Left renal pelvis (tissue), 4 donors: ENCODE measurements at regions not wholly inside any gene's neighbourhood (a gene's known extent, or its start where the extent isn't known, plus 50 kb on each side); places are given as distances from the start of the nearest gene placed in this dataset.

Experiments
- DNase-seq, 4 donors: peaks; one replicate each; pipeline ENCODE4 v3.0.0-alpha.2; 2013; ENCODE audit warnings: low read depth in 4 of 4, low spot score in 3 of 4

DNA sequence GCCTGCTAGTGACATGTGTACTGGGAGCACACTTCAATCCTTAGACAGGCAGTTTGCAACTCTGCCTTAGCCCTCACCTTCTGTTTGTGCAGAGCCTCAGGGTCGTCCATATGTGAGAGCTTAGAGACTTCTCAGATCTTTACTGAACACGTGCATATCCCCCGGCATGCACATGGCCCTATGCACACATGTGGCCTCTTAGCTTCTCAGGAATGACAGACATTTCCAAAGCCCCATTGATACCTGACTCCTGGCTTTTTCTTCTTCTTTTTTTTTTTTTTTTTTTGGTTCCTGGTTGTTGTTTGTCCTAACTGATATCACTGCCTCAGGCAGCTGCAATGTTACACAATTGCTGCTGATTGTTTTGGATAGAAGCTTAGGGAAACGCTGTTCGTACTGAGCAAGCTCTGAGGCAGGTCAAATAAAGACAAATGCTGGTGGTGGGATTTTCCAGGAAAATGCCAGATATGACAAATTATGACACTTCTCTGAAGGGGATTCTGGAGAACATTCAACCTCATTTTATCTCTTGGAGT, 107.2 kb upstream of the RGMA start:
- DNase-seq: no peak

DNA sequence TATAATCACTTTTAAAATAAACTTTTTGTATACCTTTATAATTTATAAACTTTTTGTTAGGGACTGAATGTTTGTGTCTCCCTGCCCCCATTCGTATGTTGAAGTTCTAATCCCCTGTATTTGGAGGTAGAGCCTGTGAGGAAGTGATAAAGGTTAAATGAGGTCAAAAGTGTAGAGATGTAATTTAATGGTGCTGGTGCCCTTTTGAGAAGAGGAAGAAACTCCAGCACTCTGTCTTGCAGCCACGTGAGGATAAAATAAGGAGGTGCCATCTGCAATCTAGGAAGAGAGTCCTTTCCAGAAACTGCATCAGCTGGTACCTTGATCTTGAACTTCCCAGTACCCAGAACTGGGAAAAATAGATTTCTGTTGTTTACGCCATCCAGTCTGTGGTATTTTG, 106.1 kb upstream of the RGMA start:
- no peak for DNase-seq

DNA sequence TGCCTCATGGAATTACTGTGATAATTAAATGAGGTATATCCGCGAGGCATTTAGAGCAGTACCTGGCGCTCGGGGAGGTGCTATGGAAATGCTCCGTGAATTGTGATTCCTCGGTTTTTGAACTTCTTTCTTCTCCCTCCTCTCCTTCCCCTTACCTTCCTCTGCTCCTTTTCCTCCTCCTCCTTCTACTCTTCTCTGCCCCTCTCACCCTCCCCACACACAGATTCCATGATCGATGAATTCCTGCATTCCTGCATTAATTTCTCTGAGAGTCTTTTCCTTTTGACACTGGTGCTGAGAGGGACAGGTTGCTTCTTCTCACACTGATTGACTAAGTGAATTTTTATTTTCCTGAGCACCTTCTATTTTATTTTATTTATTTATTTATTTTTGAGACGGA, 101.2 kb upstream of the RGMA start:
- no peak for DNase-seq

DNA sequence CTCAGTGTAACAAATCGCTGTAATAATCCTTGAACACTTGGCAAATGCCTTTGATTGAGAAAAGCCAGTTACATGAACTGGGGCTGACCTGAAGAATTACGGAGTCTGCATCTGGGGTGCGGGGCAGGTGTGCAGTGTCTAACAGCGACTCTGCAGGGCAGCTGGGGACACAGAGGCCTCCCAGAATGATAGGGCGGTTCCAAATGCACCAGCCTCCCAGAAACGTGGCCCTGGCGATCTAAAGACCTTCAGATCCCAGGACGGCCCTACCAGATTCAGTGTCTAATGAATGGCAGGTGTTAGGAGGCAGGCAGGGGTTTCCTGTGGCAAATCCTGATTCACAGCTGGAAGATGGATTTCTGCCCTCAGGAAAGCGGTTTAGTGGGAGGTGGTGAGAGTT, 100.5 kb upstream of the RGMA start:
- DNase-seq: no peak

DNA sequence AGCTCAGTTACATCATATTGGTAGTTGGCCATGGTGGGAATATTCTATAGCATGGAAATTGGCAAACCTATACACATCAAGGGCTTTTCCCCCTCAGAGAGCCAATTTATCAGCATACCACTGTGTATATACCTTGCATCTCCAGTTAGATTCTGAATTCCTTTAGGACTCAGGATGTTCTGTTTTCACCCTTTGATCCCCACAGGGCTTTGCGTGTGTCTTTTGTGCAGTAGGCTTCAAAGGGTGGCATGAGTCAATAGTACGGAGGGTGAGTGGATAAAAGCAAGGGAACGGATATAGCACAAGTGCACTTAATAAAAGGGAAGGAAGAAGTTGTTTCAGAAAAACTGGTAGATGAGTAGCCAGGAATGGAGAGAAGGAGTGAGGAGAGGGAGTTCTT, 99.2 kb upstream of the RGMA start:
- no peak for DNase-seq

DNA sequence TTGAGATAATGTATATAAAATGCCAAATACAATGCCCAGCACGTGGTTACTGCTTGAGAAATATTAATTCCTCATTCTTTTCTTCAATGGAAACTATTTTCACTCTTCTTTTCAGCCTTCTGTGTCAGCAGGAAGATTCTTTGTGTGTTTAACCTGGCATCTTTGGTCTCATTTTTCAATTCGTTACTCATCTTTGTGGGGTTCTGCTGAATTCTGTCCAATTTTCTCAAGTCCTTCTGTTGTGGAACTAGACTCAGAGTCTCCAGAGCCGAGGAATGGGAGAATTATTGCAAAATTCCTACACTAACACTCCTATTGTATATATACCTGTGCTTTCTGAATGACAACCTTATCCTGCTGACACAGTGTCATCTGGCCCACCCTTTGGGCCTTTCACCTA, 96.8 kb upstream of the RGMA start:
- DNase-seq: no peak

DNA sequence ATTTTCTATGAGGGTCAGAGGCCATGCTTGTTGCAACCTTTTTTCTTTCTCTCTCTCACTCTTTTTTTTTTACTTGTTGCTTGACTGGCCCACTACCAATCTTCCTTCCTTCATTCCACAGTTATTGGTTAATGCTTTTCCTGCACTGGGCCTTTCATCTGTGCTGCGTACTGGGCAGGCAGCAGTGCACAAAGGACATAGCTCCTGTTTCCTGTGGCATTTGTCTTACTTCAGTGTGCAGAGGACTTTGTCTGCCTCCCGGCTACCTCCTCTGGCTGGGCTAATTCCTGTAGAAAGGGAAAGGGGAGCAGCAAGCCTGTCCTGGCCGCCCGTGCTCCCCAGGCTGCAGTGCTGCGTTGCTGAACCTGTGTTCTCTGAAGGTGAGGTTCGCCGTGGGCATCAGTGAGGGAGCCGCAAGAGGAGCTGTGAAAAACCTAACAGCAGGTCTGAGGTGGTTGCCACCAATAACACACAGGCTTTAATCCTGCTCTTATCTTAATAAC, 93.7 kb upstream of the RGMA start:
- DNase-seq: no peak

DNA sequence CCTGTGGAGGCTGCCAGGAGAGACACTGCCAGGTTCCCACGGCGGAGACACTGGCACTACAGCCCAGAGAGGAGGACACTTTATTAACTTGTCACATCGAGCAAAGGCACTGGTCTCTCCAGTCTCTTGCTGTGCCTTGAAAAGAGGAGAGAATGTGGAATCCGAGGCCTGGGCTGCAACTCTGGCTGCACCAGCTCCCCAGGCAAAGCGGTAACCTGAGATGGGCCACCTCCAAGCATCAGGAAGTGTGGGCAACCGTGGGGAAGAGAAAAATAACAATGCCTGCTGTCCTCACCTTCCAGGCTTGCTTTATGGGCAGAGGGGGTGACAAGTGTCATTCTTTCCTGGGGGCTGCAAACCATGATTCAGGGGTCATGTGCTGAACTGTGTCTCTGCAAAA, 91.6 kb upstream of the RGMA start:
- no peak for DNase-seq

DNA sequence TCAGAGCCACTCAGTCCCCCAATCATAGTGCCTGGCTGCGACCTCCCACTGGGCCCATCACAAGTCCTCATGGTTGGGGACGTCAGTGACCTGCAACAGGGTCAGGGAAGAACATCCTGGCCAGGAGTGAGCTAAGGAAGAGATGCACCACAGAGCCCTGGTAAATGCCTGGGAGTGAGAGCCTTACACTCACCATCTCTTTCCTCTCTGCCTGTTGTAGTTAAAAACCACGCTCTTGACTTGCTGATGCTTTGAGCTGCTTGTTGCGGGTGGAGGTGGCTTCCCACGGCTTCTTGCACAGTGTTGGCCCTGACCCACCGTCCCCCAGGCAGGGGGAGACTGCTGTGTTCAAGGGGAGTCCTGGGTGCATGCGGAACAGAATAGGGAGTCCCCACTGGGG, 91.1 kb upstream of the RGMA start:
- no peak for DNase-seq

DNA sequence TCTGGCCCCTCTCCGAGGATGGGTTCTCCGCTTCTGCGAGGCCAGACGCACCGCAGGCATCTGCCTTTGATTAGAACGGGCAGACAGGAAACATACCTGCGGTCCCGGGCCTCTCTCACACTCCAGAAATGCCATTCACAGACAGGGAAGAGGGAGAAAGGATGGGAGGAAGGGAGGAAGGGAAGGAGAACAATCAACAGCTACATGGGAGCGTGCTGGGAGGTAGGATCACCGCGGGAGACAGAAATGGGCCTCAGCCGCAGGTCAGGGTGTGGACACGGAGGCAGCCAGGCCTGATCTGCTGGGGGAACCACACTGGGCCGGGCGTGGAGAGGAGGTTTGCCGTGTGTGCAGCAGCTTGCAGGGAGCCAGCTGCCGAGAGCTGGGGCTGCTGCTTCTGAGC, 90.7 kb upstream of the RGMA start:
- no peak for DNase-seq

DNA sequence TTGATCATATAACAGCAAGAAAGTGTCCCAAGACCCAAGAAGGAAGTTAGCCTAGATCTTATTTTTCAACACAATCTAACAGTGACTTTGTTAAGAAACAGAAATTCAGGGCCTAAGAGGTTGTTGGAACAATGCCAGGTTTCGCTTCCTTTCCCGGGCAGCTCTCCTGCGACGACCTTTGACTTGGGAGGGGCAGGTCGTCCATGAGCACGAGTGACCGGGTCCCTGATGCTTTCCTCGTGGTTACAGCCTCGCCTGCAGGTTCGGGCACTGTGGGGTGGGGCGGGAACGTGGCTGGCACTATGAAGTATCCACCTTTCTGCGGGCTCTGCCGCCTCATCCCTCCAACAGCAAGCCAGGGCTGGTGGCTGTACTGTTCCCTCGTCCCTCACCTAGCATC, 90.1 kb upstream of the RGMA start:
- DNase-seq: no peak

DNA sequence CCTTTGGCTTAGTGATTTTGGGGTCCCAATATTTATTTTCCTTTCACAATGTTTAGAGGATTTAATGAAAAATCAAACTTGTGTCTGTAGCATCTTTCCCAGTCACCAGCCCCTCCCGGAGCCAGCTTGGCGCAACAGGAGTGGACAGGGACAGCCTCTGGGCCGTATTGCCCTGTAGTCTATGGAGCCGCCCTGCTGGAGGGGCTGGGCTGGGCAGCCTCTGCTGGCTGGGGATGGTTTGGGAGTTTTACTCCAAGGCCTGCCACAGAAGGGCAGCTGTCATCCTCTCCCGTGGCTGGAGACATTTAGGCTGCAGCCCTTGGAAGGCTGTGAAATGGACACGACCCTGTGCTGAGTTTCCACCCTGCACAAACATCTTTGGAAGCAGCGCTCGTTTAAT, 89.4 kb upstream of the RGMA start:
- no peak for DNase-seq

DNA sequence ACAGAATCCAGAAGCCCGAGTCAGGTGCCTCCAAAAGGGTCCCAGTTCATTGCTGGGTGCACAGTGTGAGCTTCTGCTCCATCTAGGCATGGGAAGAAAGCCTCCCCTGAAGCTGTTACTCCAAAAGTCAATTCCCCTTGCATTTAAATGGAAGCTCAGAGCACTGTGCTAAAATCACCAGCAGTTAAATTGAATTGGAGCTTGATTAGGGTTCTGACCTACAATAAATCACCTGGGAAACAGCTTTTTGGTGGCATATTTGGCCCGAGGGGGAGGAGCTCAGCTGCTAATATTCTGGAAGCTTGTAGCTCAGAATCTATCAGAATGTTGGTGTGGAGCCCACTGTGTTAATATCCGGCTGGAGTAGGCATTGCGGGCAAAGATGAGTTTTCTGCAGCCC, 87.1 kb upstream of the RGMA start:
- DNase-seq: no peak

DNA sequence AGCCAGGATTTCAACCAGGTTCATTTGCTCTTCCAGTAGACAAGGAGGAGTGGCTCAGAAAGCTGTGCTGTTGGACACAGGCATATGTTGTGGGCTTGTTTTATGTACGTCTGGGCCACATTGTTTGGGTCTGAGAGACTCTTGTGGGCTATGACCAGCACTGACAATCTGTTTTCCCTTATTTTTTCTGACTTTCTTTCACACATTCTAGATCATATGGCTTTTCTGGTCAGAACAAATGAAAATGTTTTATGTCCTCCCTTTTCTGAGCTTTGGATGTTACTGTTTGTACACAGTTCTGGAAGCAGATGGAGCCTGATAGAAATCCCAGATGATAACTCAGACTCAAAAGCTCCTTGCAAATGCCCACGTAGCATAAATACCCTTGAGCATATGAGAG, 85.8 kb upstream of the RGMA start:
- DNase-seq: no peak

DNA sequence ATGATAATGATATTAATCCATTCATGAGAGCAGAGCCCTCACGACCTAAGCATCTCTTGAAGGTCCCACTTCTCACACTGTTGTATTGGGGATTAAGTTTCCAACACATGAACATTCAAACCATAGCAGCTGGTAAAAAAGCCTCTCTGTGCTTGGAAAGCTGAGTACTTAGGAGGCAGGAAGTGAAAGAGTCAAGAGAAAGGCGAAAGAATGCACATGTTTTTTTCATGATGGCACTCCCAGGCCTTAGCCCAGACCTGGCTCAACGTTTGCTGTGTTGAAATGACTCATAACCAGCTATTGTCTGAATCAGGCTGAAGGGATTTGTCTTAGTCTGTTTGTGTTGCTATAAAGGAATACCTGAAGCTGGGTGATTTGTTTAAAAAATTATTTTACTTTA, 84.4 kb upstream of the RGMA start:
- DNase-seq: no peak

DNA sequence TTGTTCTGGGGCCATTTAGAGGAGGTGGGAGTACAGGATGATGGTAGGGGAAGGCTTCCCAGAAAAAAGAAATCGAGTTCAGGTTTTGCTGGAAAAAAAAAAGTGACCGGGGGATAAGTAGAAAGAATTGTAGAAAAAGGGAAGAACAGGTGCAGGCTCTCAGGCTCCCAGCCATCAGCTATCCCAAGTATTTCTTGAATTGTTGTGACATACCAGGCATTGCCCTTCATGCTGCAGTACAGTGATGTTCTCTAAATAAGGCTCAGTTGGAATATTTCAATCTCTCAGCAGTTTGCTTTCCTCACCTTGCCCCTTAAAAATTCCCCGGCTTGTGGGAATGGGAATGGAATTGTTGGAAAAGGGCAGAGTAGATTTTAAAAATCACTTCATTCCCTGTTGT, 82.5 kb upstream of the RGMA start:
- DNase-seq: no peak

DNA sequence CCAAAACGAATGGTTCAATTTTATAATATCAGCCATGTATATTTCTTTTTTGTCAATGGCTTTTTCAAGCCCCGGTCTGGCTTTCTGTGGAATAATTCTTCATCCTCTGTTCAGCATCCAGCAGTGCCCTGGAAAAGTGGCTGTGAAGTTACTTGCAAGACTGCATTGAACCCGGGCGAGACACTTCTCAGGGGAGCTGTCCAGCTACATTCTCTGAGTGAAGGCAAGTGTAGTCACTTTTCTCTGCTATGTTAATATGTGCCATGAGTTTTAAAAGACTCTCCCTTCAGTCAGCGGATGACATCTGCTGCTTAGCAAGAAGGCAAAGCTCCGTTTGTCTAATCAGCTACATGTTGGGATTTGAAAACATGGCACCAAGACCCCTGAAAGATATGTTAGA, 81.3 kb upstream of the RGMA start:
- DNase-seq: no peak

DNA sequence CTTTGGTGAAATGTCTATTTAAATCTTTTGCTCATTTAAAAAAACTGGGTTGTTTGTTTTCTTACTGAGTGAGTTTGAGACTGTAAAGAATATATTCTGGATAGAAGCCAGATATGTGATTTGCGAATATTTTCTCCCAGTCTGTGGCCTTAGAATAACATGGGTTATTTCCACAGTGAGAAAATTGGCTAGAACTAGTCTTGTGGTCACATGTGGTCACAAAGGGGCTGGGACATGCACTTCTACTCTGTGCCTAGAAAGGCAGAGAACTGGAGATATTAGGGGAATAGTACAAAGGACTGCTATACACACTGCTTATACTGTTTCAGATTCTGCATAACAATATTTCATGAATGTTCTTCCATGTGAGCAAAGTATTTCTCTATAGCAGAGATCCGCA, 79.9 kb upstream of the RGMA start:
- DNase-seq: no peak

DNA sequence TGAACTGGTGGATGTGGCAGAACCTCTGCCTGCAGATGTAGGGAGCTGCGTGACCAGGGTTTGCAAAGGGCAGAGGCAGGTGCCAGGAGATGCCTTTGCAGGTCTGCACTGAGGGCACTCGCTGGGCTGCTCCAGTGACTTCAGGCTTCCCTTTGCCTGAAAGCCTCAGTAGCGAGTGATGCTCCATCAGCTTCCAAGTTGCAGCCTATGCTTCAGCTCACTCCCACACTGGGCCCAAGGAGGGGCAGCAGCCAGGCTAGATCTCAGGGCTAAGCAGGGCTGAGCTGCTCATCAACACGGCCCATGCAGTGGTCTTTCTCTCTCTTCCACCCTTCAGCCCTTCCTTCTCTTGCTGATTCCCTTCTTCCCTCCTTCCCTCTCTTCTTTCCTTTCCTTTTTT, 78.3 kb upstream of the RGMA start:
- no peak for DNase-seq

DNA sequence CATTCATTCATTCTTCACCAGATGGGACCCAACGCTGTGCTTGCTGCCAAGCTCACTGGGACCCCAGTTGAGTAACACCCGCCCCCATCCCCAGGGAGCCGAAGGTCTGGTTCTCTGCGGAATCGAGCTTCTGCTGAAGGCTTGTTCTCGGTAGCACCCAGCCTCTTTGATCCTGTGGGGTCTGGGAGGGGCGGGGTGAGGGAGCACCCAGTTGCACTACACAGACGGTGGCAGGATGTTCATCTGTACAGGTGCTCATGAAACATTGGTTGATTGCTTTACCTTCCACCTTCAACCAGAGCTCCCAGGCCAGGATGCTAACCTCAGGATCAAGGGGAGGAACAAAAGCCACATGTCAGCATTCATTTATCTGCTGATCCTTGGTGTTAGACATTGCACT, 77.7 kb upstream of the RGMA start:
- DNase-seq: no peak

DNA sequence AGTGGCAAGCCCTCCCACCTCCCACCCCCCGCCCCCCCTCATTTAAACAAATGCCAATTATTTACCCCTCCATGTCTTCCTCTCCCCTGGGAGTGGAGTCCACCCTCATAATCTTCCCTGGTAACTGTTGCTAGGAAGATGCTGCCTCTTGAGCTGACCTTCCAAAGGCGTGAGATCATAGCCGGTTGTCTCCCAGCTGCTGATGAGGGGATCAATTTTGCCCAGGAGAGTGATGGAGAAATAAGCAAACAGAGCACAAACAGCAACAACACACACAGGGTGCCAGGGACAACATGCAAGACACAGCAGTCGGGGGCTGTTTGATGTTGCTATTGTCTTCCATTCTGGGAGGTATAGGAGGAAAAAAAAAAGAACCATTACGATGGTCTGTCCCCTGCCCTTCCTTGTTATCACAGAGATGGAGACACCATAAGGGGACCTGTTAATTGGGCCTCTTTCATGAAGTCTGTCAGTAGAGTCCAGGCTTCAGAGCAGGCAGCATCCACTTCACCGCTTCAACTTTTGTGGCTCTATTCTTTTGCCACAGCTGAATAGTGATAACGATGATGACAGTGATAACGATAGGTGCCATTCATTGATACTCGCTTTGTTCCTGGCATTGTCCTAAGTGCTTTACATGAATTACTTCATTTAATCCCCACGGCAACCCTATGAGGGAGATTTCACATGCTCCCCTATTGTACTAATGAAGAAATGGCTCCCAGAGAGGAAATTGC, 76.9 kb upstream of the RGMA start:
- no peak for DNase-seq

DNA sequence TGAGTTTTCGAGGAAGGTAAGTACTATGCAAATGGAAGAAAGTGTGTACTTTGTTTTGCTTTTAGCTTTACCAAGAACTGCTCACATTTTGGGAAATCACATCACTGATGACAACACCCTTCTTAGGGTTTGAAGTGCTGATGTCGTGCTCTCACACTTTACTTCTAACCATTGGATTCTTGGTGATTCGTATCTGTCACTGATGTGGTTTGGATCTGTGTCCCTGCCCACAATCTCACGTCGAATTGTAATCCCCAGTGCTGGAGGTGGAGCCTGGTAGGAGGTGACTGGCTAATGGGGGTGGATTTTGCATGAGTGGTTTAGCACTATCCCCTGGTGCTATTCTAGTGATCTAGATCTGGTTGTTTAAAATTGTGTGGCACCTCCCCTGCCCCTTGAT, 75.4 kb upstream of the RGMA start:
- DNase-seq: no peak

DNA sequence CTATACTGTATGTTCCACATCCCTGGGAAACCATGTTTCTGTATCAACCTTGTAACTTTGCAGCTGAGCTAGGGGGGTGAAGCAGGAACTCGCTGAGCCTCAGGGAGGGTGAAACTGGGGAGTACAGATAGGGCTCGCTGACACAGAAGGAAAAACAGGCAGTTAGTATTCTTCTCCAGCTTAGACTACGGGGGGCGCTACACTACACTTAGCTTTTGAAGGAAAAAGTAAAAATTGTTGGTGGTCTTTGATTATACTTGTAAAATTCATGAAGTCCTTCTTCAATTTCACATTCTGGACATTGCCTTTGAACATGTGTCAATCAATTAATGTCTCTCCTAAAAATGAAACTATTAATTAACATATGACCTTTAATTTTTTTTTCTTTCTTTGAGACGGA, 73.5 kb upstream of the RGMA start:
- DNase-seq: no peak
